GM19455 (cell line): ENCODE measurements at regions not wholly inside any gene's neighbourhood (a gene's known extent, or its start where the extent isn't known, plus 50 kb on each side); places are given as distances from the start of the nearest gene placed in this dataset.
"Not testable (repeated sequence)": the region's sequence is repeated elsewhere in the genome, so short reads cannot be mapped to it uniquely, and the experiment has no call there.

ENCODE experiments used
- ATAC-seq: cut with Tn5 transposase; IDR thresholded peaks from one replicate; pipeline ENCODE4 v1.9.1; 2021; ENCODE audit not compliant: unreplicated experiment

DNA sequence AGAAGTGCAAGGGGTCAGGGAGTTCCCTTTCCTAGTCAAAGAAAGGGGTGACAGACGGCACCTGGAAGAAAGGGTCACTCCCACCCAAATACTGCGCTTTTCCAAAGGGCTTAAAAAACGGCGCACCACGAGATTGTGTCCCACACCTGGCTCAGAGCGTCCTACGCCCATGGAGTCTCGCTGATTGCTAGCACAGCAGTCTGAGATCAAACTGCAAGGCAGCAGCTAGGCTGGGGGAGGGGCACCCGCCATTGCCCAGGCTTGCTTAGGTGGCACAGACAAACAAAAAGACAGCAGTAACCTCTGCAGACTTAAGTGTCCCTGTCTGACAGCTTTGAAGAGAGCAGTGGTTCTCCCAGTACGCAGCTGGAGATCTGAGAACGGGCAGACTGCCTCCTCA, 402.4 kb upstream of the KLF12 start:
- not testable (repeated sequence) for ATAC-seq

DNA sequence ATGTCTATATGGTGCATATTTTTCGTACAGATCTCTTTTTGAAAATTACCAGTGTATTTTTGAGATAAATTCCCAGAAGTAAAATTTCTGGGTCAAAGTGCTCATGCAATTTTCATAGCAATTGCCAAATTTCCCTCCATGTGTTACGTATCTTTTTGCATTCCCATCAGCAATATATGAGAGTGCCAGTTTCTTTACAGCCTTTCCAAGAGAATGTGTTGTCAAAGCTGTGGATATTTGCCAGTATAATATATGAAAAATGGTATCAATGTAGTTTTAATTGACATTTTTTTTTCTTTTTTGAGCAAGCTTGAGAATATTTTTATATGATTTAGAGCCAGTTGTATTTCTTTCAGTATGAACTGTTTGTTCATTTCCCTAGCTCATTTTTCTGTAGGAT, 399.0 kb upstream of the KLF12 start:
- no peak for ATAC-seq

GRCh38 chr13:74530011-74530410, 395.8 kb upstream of the KLF12 start:
- no peak for ATAC-seq

GRCh38 chr13:74528734-74529513, 394.7 kb upstream of the KLF12 start:
- ATAC-seq = no peak

GRCh38 chr13:74523057-74523456, 388.9 kb upstream of the KLF12 start:
- no peak for ATAC-seq

DNA sequence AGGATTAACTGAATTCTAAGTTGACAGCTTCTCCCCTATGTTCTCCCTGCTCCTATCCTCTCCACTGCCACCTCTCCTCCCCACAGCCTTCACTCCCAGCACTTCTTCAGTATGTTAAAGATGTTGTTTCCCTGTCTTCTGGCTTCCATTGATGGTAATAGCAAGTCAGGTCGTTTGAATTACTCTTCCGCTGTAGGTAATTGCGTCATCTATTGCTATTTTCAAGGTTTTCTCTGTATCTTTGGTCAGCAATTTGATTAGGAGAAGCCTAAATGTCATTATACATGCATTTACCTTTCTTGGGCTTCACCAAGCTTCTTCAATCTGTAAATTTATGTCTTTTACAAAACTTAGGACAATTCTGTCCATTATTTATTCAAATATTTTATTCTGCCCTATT, 377.3 kb upstream of the KLF12 start:
- no peak for ATAC-seq

DNA sequence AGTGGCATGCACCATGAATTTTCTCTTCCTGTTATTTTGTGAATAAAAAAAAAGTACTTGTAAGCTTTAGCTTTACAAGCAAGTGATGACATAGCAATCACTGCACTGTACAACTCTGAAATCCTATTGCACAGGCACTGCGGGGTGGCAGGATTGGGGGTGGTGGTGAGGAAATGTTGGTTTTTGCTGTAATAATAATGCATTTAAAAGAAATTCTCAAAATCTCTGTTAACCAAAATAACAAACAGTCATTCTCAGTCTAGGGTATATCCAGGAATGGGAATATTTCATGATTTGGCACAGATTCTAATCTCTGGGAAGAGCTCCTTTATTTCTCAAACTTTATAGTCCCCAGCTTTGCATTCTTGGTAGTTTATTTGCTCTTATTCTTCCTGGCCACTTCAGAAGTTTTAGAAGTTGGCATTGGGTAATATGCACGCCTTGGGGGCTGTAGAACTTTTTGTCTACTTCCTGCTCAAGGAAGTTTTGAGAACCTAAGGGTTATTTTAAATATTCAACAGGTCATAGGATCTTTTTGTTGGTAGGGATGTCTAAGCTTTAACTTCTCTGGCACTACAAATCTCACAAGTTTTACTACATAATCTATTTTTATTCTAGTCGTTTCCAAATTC, 353.0 kb upstream of the KLF12 start:
- no peak for ATAC-seq

GRCh38 chr13:74485757-74486156, 351.6 kb upstream of the KLF12 start:
- ATAC-seq = no peak

DNA sequence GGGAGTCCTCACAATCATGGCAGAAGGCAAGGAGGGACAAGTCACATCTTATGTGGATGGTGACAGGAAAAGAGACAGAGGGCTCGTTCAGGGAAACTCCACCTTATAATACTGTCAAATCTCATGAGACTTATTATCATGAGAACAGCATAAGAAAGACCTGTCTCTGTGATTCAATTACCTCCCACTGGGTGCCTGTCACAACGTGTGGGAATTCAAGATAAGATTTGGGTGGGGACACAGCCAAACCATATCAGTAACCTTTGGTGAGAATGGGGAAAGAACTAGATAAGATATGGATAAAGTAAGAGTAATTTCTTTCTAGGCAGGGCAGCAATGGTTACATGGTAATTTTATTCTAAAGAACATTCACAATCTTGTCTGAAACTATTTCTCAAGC, 344.9 kb upstream of the KLF12 start:
- no peak for ATAC-seq

DNA sequence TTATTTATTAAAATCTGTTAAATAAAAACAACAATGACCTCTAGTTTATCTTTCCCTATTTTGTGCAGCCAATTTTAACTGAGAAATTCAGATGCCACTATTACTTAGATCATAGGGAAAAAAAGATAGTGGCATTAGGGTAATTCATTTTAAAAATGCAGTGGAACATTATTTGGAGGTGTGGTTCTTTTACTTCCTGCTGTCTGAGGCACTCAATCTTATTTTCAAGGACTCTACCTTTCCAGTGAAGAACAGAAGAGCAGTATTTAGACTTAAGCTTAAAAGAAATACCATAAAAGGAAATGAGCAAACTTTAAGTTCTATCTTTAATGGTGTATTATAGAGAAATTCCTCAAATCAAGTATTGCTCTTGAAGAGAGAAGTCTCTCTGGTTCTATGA, 342.6 kb upstream of the KLF12 start:
- ATAC-seq = no peak

DNA sequence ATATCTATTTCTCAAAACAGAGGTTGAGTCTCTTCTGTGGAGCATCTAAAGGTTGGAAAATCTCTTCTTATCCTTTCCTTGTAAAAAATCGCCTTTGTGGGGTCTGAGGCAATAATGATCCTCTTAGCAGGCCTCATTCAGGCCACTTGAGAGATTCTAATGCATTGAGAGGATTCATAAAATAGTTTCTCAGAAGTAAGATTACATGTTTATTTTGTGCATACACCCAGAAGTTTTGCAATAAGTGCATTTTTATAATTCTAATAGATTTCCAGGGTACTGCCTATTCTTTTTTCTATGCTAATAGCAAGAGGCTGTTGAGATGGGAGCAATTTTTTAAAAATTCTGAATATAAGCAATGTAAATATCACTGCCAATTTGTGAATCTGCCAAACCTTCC, 342.2 kb upstream of the KLF12 start:
- ATAC-seq = no peak

DNA sequence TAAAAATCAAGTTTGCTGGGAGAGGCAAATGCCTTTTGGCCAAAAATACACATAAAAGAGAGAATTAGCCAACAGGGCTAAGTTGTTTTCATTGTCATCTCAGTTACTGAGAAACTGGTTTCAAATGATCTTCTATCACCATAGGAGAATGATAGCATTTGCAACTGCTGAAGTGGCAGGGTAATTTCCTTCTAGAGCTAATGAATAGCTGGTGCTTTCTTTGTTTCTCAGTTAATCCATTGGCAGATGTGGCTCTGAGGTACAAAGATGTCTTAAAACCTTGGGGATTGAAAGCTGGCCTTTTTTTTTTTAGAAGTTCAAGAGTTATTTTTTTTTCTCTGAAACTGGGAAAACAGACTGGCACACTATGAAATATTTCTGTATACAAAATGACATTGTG, 332.7 kb upstream of the KLF12 start:
- ATAC-seq = no peak

DNA sequence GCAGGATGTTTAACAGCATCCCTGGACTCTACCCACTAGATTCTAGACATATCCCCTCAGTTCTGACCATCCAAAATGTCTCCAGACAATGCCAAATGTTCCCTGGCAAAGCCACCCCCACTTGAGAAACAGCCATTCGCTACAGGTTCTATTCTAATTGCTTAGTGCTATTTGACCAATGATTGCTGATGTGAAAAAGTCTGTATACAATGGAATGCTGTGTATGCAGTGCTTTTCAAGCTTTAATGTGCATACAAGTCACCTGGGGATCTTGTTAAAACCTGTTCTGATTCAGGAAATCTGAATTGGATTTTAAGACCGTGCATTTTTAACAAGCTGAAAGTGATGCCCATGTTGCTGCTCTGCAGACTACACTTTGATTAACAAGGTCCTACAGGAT, 331.8 kb upstream of the KLF12 start:
- no peak for ATAC-seq

DNA sequence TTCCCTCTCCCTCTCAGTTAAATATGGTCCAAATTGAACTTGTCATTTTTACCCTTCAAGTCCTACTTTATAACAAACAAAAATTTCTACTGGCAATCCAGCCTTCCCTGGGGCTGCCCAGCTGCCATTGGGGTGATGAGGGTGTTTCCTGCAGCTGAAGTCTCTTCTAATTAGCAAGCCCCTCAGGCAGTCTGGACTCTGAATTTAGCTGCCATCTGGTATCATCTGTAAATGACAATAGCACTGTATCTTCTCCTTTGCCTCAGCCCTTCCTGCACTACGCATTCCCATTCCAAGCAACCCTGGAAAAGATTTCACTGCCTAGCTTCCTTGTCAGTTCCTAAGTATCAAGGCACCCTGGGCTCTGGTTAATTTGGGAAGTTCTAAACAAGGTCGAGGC, 331.1 kb upstream of the KLF12 start:
- no peak for ATAC-seq

DNA sequence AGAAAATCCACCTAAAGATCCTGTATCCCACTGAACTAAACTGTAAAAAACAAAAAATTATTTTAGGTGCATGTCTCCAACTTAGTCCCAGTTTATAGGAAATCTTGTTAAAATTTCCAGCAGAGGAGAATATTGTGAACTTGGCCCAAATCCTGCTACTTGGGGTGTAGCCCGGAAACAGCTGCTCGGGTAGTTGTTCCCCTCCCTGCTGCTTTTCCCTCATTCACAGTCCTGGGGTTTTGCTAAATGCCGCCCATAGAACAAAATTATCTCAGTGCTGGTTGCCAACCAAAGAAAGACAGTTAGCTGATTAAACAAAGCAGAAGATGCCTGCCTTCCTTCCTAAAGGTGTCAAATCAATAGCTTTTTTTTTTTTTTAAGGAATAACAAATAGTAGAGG, 330.5 kb upstream of the KLF12 start:
- ATAC-seq = no peak

DNA sequence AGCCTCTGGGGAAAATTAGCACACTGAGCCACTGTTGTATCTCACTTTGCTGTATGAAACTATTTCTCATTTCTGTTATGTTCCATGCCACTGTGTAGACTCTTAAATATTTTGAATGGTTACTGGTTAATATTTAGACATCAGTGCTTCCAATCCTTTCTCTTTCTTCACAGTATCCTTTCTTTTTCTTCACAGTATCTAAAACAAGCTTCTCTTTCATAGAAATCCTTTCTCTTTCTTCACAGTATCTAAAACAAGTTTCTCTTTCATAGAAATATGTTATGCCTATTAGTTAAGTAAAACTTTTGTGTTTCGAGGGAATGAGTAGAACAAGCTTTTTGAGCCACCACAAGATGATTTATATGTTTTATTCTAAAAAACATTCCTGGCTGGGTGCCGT, 326.8 kb upstream of the KLF12 start:
- ATAC-seq = no peak

DNA sequence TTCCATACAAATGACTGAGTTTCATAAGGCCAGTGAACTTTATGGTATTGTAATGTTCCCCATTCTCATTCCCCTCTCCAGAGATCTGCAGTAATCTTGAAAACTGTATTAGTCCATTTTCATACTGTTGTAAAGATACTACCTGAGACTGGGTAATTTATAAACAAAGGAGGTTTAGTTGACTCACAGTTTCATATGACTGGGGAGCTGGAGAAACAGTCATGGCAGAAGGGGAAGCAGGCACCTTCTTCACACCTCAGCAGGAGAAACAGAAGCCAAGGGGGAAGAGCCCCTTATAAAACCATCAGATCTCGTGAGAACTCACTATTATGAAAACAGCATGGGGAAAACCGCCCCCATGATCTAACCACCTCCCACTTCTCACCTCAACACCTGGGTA, 318.7 kb upstream of the KLF12 start:
- no peak for ATAC-seq

GRCh38 chr13:74452176-74452575, 318.0 kb upstream of the KLF12 start:
- ATAC-seq = no peak

GRCh38 chr13:74450964-74451363, 316.8 kb upstream of the KLF12 start:
- ATAC-seq = no peak

- ATAC-seq = no peak
Observed at GRCh38 chr13:74450525-74450845, 316.3 kb upstream of the KLF12 start.

- no peak for ATAC-seq
Observed at GRCh38 chr13:74449811-74450524, 315.8 kb upstream of the KLF12 start.

DNA sequence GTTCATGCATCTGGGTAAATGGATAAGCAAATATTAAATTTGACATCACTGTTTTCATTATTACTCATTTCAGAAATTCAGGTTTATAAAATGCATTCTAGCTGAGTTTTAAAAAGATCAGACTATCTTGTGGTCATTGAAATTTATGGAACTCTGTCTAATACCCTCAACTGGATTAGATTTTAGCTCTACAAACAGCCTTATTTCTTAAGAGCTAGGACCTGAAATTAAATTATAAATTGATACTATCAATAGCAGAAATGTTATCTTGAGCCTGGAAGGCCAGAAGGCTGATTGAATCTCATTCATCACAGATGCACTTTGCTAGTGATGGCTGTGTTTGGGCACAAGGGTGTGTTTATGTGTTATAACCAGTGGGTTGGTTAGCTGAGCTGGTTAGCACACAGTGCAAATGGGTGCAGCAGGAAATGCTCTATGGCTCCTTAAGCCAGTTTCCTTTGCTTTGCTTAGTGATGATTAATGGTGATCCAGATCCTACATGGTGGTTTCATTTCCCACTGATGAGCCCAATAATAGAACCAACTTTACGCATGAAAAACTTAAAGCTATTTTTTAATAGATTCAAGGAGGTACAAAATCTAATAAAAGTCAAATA, 310.8 kb upstream of the KLF12 start:
- ATAC-seq = no peak
